ENCODE measurements at regions not wholly inside any gene's neighbourhood (a gene's known extent, or its start where the extent isn't known, plus 50 kb on each side); places are given as distances from the start of the nearest gene placed in this dataset.
A peak's percentile ranks its signal among the peaks of the same experiment; 100 is the strongest.
"Not testable (repeated sequence)": the region's sequence is repeated elsewhere in the genome, so short reads cannot be mapped to it uniquely, and the experiment has no call there.

GRCh38 chr5:173667702-173668101, 51.3 kb upstream of the BOD1 start:
- DNase-seq, result no peak

GRCh38 chr5:173668245-173668800, 51.9 kb upstream of the BOD1 start:
- DNase-seq, result no peak

- no peak for DNase-seq
Measured at GRCh38 chr5:173668910-173669309, 52.5 kb upstream of the BOD1 start.

GRCh38 chr5:173669483-173669882, 53.0 kb upstream of the BOD1 start:
- no peak for DNase-seq

GRCh38 chr5:173670130-173670651, 53.7 kb upstream of the BOD1 start:
- DNase-seq, result no peak

- no peak for DNase-seq
Measured at GRCh38 chr5:173670791-173671120, 54.3 kb upstream of the BOD1 start.

- DNase-seq, result no peak
Measured at GRCh38 chr5:173671121-173671949, 54.9 kb upstream of the BOD1 start.

GRCh38 chr5:173672166-173672565, 55.7 kb upstream of the BOD1 start:
- no peak for DNase-seq

GRCh38 chr5:173672891-173673290, 56.4 kb upstream of the BOD1 start:
- DNase-seq, result no peak

- DNase-seq, result no peak
Measured at GRCh38 chr5:173673295-173674101, 57.0 kb upstream of the BOD1 start.

GRCh38 chr5:173675287-173675996, 59.0 kb upstream of the BOD1 start:
- DNase-seq, result no peak

GRCh38 chr5:173676375-173676774, 59.9 kb upstream of the BOD1 start:
- no peak for DNase-seq

GRCh38 chr5:173677125-173677672, 60.7 kb upstream of the BOD1 start:
- DNase-seq, result no peak

GRCh38 chr5:173679909-173680630, 63.6 kb upstream of the BOD1 start:
- no peak for DNase-seq

- peak in 1 of 2 donors; percentile 35 for DNase-seq
Measured at GRCh38 chr5:173680660-173681242, 64.3 kb upstream of the BOD1 start.

GRCh38 chr5:173682313-173682712, 65.9 kb upstream of the BOD1 start:
- no peak for DNase-seq

- DNase-seq, result not testable (repeated sequence)
Measured at GRCh38 chr5:173684535-173684934, 68.1 kb upstream of the BOD1 start.

- no peak for DNase-seq
Measured at GRCh38 chr5:173686950-173687349, 70.5 kb upstream of the BOD1 start.

- no peak for DNase-seq
Measured at GRCh38 chr5:173688703-173689102, 72.3 kb upstream of the BOD1 start.

- no peak for DNase-seq
Measured at GRCh38 chr5:173689171-173689736, 72.8 kb upstream of the BOD1 start.

GRCh38 chr5:173689737-173690360, 73.4 kb upstream of the BOD1 start:
- DNase-seq, result peak in 1 of 2 donors; percentile 5
